Effector memory CD8-positive, alpha-beta T cell (primary cell): ENCODE measurements at regions not wholly inside any gene's neighbourhood (a gene's known extent, or its start where the extent isn't known, plus 50 kb on each side); places are given as distances from the start of the nearest gene placed in this dataset.
"Not testable (repeated sequence)": the region's sequence is repeated elsewhere in the genome, so short reads cannot be mapped to it uniquely, and the experiment has no call there.

Experiments
- ATAC-seq: fragments of 150-1000 bp; cut with Tn5 transposase; replicated peaks from 2 replicates; pipeline ENCODE4 v1.10.0; 2021; ENCODE audit warnings: mild to moderate bottlenecking, moderate library complexity
- DNase-seq, 3 experiments: peaks; one replicate each; pipeline ENCODE4 v3.0.0; 2021
- H3K27ac Mint-ChIP-seq, 2 donors: one replicate each; pipeline ENCODE4 v1.8.0; 2022; ENCODE audit warnings: mild to moderate bottlenecking in 2 of 2, mixed read lengths in 2 of 2, moderate library complexity in 2 of 2
- H3K27me3 Mint-ChIP-seq, 2 donors: one replicate each; pipeline ENCODE4 v1.8.0; 2022; ENCODE audit warnings: mixed read lengths in 2 of 2
- H3K36me3 Mint-ChIP-seq: one replicate; pipeline ENCODE4 v1.8.0; 2022; ENCODE audit warnings: mild to moderate bottlenecking, moderate library complexity, mixed read lengths; ENCODE audit not compliant: insufficient read depth
- H3K4me1 Mint-ChIP-seq, 2 donors: one replicate each; pipeline ENCODE4 v1.8.0; 2022; ENCODE audit warnings: low read depth in 2 of 2, mixed read lengths in 2 of 2
- H3K4me3 Mint-ChIP-seq, 2 donors: one replicate each; pipeline ENCODE4 v1.8.0; 2022; ENCODE audit warnings: mild to moderate bottlenecking in 2 of 2, mixed read lengths in 2 of 2, moderate library complexity in 2 of 2
- H3K9me3 Mint-ChIP-seq, 2 donors: one replicate each; pipeline ENCODE4 v1.8.0; 2022; ENCODE audit warnings: mixed read lengths in 2 of 2

DNA sequence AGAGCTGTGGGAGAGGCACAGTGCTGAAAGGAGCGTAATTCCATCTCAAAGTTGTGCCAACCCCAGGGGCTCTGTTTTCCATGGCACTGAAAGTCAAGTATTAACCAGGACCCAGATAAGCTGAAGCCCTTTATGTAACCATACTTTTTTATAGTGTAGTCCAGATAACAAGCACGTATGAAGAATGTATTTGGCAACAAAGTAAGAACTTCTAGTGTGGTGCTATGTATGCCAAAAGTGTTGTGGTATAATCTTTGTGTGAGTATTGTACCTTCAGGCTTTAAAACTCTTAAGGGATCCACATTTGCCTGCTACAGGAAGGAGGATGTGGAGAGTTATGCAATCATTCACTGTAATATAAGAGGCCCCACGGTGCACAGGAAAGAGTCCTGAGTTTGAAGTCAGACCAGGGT, 129.4 kb downstream of the IBTK start:
- Mint-ChIP-seq H3K4me3 (no peak overlapping the region), H3K27ac (no peak overlapping the region), H3K4me1 (no peaks in the 10 kb centered on the region), H3K27me3 (peaks cover 0 to 4% of the 10 kb centered on the region in 2 donors), H3K36me3 (no peaks in the 10 kb centered on the region), H3K9me3 (no peaks in the 10 kb centered on the region)
- DNase-seq, result no peak
- ATAC-seq, result no peak

GRCh38 chr6:82114748-82115147, 132.8 kb downstream of the IBTK start:
- Mint-ChIP-seq H3K4me3 (no peak overlapping the region), H3K36me3 (no peaks in the 10 kb centered on the region), H3K27me3 (peaks cover 0 to 4% of the 10 kb centered on the region in 2 donors), H3K9me3 (no peaks in the 10 kb centered on the region), H3K4me1 (no peaks in the 10 kb centered on the region), H3K27ac (no peak overlapping the region)
- DNase-seq (no peak), ATAC-seq (no peak)

DNA sequence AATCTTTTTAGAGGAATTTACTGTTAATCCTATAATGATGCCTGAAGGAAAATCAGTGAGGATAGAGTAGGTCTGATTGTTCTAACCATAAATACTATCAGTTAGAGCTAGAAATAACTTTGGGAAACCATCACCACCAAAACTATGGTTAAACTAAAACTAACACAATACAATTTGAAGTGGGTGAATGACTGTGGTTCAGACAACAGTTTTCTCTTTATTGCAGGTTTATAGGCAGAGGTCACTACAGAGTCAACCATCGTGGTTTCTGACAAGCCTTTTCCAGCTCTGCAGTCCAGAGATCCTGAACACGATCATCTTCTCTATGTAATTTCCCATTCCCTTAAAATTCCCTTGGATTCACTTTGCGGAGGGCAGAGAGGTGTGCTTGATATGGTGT, 134.3 kb downstream of the IBTK start:
- no peak for DNase-seq
- Mint-ChIP-seq H3K27me3 (peaks cover 0 to 4% of the 10 kb centered on the region in 2 donors), H3K27ac (no peak overlapping the region), H3K4me1 (no peaks in the 10 kb centered on the region), H3K4me3 (no peak overlapping the region), H3K9me3 (peaks cover 0 to 3% of the 10 kb centered on the region in 2 donors), H3K36me3 (no peaks in the 10 kb centered on the region)
- ATAC-seq, result no peak

DNA sequence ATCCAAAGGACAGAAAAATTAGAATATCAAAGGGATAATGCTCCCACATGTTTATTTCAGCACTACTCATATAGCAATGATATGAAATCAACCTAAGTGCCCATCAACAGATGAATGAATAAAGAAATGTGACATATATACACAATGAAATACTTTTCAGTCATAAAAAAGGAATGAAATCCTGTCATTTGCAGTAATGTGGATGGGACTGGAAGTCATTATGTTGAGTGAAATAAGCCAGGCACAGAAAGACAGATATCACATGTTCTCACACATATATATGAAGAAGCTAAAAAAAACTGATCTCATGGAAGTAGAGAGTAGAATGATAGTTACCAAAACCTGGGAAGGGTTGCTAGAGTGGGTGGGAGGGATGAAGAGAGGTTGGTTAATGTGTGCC, 135.7 kb downstream of the IBTK start:
- ATAC-seq (no peak), DNase-seq (no peak)
- H3K27me3 Mint-ChIP-seq, result no peaks in the 10 kb centered on the region
- H3K4me1 Mint-ChIP-seq, result no peaks in the 10 kb centered on the region
- H3K36me3 Mint-ChIP-seq, result no peaks in the 10 kb centered on the region
- peaks cover 0 to 3% of the 10 kb centered on the region in 2 donors for H3K9me3 Mint-ChIP-seq
- no peak overlapping the region for H3K4me3 Mint-ChIP-seq
- H3K27ac Mint-ChIP-seq, result no peak overlapping the region

DNA sequence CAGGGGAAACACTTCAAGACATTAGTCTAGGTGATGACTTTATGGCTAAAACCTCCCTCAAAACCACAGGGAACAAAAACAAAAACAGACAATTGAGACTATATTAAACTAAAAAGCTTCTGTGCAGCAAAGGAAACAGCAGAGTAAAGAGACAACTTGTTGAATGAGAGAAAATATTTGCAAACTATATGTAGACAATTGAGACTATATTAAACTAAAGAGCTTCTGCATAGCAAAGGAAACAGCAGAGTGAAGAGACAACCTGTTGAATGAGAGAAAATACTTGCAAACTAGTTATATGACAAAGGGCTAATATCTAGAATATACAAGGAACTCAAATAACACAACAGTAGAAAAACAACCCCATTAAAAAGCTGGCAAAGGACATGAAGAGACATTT, 136.4 kb downstream of the IBTK start:
- Mint-ChIP-seq H3K4me1 (no peaks in the 10 kb centered on the region), H3K27ac (no peak overlapping the region), H3K36me3 (no peaks in the 10 kb centered on the region), H3K4me3 (no peak overlapping the region), H3K9me3 (peaks cover 0 to 3% of the 10 kb centered on the region in 2 donors), H3K27me3 (no peaks in the 10 kb centered on the region)
- ATAC-seq (no peak), DNase-seq (no peak)

DNA sequence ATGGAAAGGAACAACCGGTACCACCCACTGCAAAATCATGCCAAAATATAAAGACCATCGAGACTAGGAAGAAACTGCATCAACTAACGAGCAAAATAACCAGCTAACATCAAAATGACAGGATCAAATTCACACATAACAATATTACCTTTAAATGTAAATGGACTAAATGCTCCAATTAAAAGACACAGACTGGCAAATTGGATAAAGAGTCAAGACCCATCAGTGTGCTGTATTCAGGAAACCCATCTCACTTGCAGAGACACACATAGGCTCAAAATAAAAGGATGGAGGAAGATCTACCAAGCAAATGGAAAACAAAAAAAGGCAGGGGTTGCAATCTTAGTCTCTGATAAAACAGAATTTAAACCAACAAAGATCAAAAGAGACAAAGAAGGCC, 144.4 kb downstream of the IBTK start:
- not testable (repeated sequence) for H3K27ac Mint-ChIP-seq, H3K4me1 Mint-ChIP-seq, H3K36me3 Mint-ChIP-seq, H3K9me3 Mint-ChIP-seq, DNase-seq, ATAC-seq, H3K4me3 Mint-ChIP-seq, H3K27me3 Mint-ChIP-seq

GRCh38 chr6:82101374-82102114, 146.0 kb downstream of the IBTK start:
- H3K4me1 Mint-ChIP-seq, ATAC-seq, H3K27ac Mint-ChIP-seq, H3K4me3 Mint-ChIP-seq, H3K9me3 Mint-ChIP-seq, H3K27me3 Mint-ChIP-seq, H3K36me3 Mint-ChIP-seq, DNase-seq: not testable (repeated sequence)

- DNase-seq, H3K27me3 Mint-ChIP-seq, H3K4me3 Mint-ChIP-seq, H3K9me3 Mint-ChIP-seq, H3K36me3 Mint-ChIP-seq, H3K27ac Mint-ChIP-seq, ATAC-seq, H3K4me1 Mint-ChIP-seq: not testable (repeated sequence)
These were observed 146.8 kb downstream of the IBTK start for GRCh38 chr6:82100763-82101162.

DNA sequence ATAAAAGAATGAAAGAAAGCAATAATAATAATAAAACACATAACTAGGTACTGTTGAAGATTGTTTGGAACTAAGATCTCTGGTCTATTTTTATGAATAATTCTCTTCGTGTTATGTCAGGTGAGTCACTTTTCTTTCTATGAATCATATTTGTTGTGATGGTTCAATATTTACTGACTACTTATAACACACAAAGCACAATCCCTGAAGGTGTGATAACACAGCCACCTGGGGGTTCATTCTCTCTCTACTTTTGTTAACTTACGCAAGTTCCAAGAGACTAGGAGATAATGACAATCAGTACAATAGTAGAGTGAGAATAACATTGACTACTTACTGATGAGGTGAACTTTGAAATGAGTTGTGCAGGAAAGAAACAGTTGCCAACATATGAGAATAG, 149.9 kb downstream of the IBTK start:
- no peak for DNase-seq
- H3K27ac Mint-ChIP-seq, result no peak overlapping the region

GRCh38 chr6:82095091-82095490, 152.5 kb downstream of the IBTK start:
- Mint-ChIP-seq H3K4me1 (no peaks in the 10 kb centered on the region), H3K27ac (no peak overlapping the region), H3K4me3 (no peak overlapping the region), H3K9me3 (no peaks in the 10 kb centered on the region), H3K36me3 (no peaks in the 10 kb centered on the region), H3K27me3 (peaks cover 0 to 10% of the 10 kb centered on the region in 2 donors)
- DNase-seq, result no peak
- ATAC-seq, result no peak

More for the DNA sequence above, 149.9 kb downstream of the IBTK start:
- Mint-ChIP-seq H3K4me3 (no peak overlapping the region), H3K9me3 (no peaks in the 10 kb centered on the region), H3K36me3 (no peaks in the 10 kb centered on the region), H3K4me1 (no peaks in the 10 kb centered on the region), H3K27me3 (peaks cover 0 to 10% of the 10 kb centered on the region in 2 donors)
- no peak for ATAC-seq

DNA sequence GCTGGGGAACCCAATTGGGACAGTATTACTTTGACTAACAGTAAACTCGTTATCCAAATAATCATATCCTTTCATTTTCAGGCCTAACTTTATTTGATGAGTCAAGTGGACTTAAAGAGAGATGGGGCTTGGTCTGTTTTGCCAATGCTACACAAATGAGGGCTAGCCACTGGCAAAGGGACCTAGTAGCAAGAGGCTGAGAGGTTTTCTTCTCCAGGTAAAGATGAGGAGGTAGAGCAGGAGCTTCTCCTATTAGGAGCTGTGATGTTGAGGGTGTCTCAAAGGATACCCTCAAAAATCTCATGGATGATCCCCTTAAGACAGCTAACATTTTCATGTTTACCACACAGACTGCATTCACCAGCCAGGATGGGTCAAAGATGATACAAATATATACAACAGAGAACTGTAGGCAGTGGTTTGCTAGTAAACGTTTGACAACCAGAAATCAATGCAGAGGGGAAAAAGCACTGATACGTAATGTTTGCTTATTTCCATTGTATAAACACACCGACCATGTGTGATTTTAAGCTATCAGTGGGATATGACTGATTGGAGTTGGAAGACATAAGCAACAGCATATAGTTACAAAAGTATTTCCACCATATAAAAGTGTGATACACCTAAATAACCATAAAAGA, 153.3 kb downstream of the IBTK start:
- no peak for ATAC-seq
- no peak overlapping the region for H3K4me3 Mint-ChIP-seq
- H3K27me3 Mint-ChIP-seq, result peaks cover 0 to 10% of the 10 kb centered on the region in 2 donors
- H3K27ac Mint-ChIP-seq, result no peak overlapping the region
- no peak for DNase-seq
- H3K4me1 Mint-ChIP-seq, result no peaks in the 10 kb centered on the region
- H3K9me3 Mint-ChIP-seq, result no peaks in the 10 kb centered on the region
- no peaks in the 10 kb centered on the region for H3K36me3 Mint-ChIP-seq

DNA sequence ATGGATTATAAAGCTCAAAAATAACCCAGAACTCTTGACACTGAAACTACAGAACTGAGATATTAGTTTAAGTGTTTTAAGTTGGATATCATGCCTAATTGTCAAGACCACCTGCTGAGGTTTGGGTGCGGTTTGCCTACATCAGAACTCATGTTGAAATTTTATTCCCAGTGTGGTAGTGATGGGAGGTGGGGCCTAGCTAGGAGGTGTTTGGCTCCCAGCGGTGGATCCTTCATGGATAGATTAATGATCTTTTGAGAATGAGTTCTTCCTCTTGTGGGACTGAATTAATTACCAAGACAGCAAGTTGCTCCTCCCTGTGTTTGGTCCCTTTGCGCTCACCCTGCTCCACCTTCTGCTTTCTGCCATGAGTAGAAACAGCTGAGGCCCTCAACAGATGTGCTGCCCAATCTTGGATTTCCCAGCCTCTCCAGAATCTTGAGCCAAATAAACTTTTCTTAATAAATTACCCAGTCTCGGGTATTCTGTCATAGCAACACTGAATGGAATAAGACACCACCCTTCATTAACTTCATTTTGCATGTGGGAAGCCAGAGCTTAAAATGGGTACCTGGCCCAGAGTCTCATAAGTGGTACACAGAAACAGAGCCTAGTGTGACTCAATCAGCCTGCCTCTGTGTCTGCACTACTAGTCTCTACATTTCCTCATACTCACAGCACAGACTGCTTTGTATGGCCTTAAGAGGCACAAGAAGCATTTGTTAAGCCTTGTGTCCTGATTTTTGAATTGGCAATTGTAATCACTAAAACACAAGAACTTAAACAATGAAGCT, 158.4 kb downstream of the IBTK start:
- DNase-seq (no peak), ATAC-seq (no peak)
- H3K4me1 Mint-ChIP-seq, result no peaks in the 10 kb centered on the region

GRCh38 chr6:82086944-82087343, 160.6 kb downstream of the IBTK start:
- Mint-ChIP-seq H3K4me1 (no peaks in the 10 kb centered on the region), H3K9me3 (no peaks in the 10 kb centered on the region), H3K27ac (no peak overlapping the region), H3K36me3 (no peaks in the 10 kb centered on the region), H3K27me3 (no peaks in the 10 kb centered on the region), H3K4me3 (no peak overlapping the region)
- no peak for DNase-seq
- no peak for ATAC-seq

More for the DNA sequence above, 158.4 kb downstream of the IBTK start:
- Mint-ChIP-seq H3K27me3 (no peaks in the 10 kb centered on the region), H3K4me3 (no peak overlapping the region), H3K36me3 (no peaks in the 10 kb centered on the region), H3K9me3 (no peaks in the 10 kb centered on the region), H3K27ac (no peak overlapping the region)

DNA sequence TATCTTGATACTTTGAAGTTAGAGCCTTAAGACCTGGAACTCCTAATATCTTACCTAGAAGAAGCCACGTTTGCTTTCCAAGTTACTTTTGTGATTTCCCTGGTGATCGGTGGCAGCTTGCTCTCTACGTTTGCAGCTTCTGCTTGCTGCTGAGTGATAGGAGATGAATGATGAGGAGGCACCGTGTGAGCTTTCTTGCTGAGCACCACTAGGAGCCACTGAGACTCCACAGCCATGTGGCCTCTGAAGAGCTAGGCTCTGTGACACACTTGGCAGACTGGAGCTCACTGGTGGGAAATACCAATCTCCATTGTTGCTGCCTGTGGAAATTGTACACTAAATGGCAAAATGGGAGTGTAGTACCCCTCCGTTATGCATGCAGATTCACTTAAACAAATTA, 161.8 kb downstream of the IBTK start:
- Mint-ChIP-seq H3K4me3 (no peak overlapping the region), H3K4me1 (no peaks in the 10 kb centered on the region), H3K27me3 (no peaks in the 10 kb centered on the region), H3K9me3 (no peaks in the 10 kb centered on the region), H3K36me3 (no peaks in the 10 kb centered on the region), H3K27ac (no peak overlapping the region)
- no peak for ATAC-seq
- DNase-seq, result no peak
